HepG2 (cell line): ENCODE measurements at regions not wholly inside any gene's neighbourhood (a gene's known extent, or its start where the extent isn't known, plus 50 kb on each side); places are given as distances from the start of the nearest gene placed in this dataset.

Experiments
- ATAC-seq: fragments of 200-7000 bp; cut with Tn5 transposase; 3 replicates; pipeline ENCODE4 v1.9.1; 2020; ENCODE audit warnings: mild to moderate bottlenecking, moderate library complexity
- BruUV-seq: library from RNA; stranded (reverse); fragments of 400-500 nt; replicated peaks from 2 replicates; lab custom pipeline; 2021; lab: Mats Ljungman, UMichigan
- CTCF ChIA-PET: fragments of 300-600 bp; formaldehyde crosslinking; extraction: SDS; loops from one replicate; lab custom pipeline; 2021; ENCODE audit warnings: low total read pairs, inconsistent platforms, low intra/inter-chr PET ratio; lab: Yijun Ruan, JAX
- POLR2A ChIA-PET: fragments of 350-600 bp; sonication (Branson Sonifier 250); formaldehyde crosslinking; loops from one replicate; lab custom pipeline; 2020; ENCODE audit warnings: antibody characterized with exemption, inconsistent platforms; lab: Yijun Ruan, JAX
- DNase-seq: peaks from one replicate; pipeline ENCODE4 v3.0.0-alpha.2; 2015; ENCODE audit warnings: low spot score
- FAIRE-seq: peaks from 3 replicates; lab custom pipeline; 2011; peaks lifted over from hg19 to GRCh38; lab: Jason Lieb, UNC
- H2AFZ ChIP-seq: one replicate; pipeline ENCODE4 v1.6.1; 2011; ENCODE audit warnings: low read length, inconsistent platforms
- H3K27ac ChIP-seq: fragments of 300-600 bp; 3 replicates; pipeline ENCODE4 v1.8.0; 2011; ENCODE audit warnings: mixed run types, mild to moderate bottlenecking, mixed read lengths, low read length, inconsistent platforms; ENCODE audit not compliant: insufficient read depth; ENCODE audit errors: extremely low read length
- H3K27me3 ChIP-seq, 2 experiments: fragments of 200-600 bp in 1 of 2; 2 replicates in 1 of 2; 3 replicates in 1 of 2; pipeline versions ENCODE4 v1.6.0 to v1.8.0; 2011; ENCODE audit warnings: low read length in 2 of 2, mild to moderate bottlenecking in 2 of 2, moderate library complexity in 2 of 2, inconsistent platforms in 1 of 2; ENCODE audit not compliant: insufficient read depth in 2 of 2, control insufficient read depth in 1 of 2
- H3K36me3 ChIP-seq, 2 experiments: fragments of 200-600 bp in 1 of 2; replicated peaks in 1 of 2; 2 replicates in 1 of 2; 3 replicates in 1 of 2; pipeline versions ENCODE4 v1.5.1 to v1.8.0; 2011; ENCODE audit warnings: low read length in 2 of 2, inconsistent platforms in 1 of 2; ENCODE audit not compliant: insufficient read depth in 2 of 2, control insufficient read depth in 1 of 2
- H3K4me1 ChIP-seq: 2 replicates; pipeline ENCODE4 v1.5.1; 2012; ENCODE audit warnings: low read length, inconsistent platforms; ENCODE audit not compliant: insufficient read depth
- H3K4me2 ChIP-seq: 2 replicates; pipeline ENCODE4 v1.6.0; 2011; ENCODE audit warnings: low read depth, low read length, inconsistent platforms
- H3K4me3 ChIP-seq, 3 experiments: fragments of 200-600 bp in 1 of 3; sonication (generic), shearing (Covaris generic) in 1 of 3; replicated peaks in 1 of 3; 2 replicates each; pipeline ENCODE4 v1.5.1; 2011 to 2016; ENCODE audit warnings: low read length in 3 of 3, inconsistent platforms in 2 of 3, low read depth in 2 of 3, mild to moderate bottlenecking in 2 of 3, control low read depth in 1 of 3, mixed read lengths in 1 of 3; ENCODE audit not compliant: insufficient read depth in 1 of 3
- H3K79me2 ChIP-seq: one replicate; pipeline ENCODE4 v1.6.1; 2011; ENCODE audit warnings: low read length, inconsistent platforms; ENCODE audit not compliant: insufficient read depth
- H3K9ac ChIP-seq: 2 replicates; pipeline ENCODE4 v1.6.0; 2011; ENCODE audit warnings: mild to moderate bottlenecking, low read depth, low read length, inconsistent platforms; ENCODE audit not compliant: insufficient read depth
- H3K9me3 ChIP-seq: 2 replicates; pipeline ENCODE4 v1.5.1; 2012; ENCODE audit warnings: mild to moderate bottlenecking, low read length
- H4K20me1 ChIP-seq: 2 replicates; pipeline ENCODE4 v1.6.0; 2011; ENCODE audit warnings: inconsistent platforms, mild to moderate bottlenecking, low read length, moderate library complexity; ENCODE audit not compliant: insufficient read depth
- NFRKB ChIP-seq: fragments of 450-650 bp; IDR thresholded peaks from 2 replicates; pipeline ENCODE4 v1.6.1; 2017
- STAG1 ChIP-seq: sonication (generic); formaldehyde crosslinking; IDR thresholded peaks from 2 replicates; pipeline ENCODE4 v1.4.0; 2020; ENCODE audit warnings: missing genetic modification reagents
- WGBS: methylation state at CpG from one replicate; pipeline ENCODE4 v1.1.6; 2017; ENCODE audit warnings: low lambda C conversion rate; 5-methylcytosine and 5-hydroxymethylcytosine counted together
- in situ Hi-C: cut with HindIII; loops from 2 replicates; pipeline ENCODE4 v1.10.0; 2017; ENCODE audit warnings: low pct_unique_long_range_greater_than_20kb; ENCODE audit not compliant: extremely low pct_ligation_motif_present
- intact Hi-C: fragments of 100-400 bp; cut with micrococcal nuclease; formaldehyde crosslinking; loops from one replicate; pipeline ENCODE4 v1.10.0; 2022; ENCODE audit not compliant: unreplicated experiment
- TF ChIP-seq, protein P1 (sequence below): sonication (generic); formaldehyde crosslinking; IDR thresholded peaks from 2 replicates; pipeline ENCODE4 v1.5.0; 2020; ENCODE audit warnings: mild to moderate bottlenecking, missing genetic modification reagents, moderate library complexity
- TF ChIP-seq, protein P2 (sequence below), 2 experiments: fragments of 450-650 bp in 1 of 2; sonication (generic) in 1 of 2; formaldehyde crosslinking in 1 of 2; IDR thresholded peaks; 2 replicates each; pipeline versions ENCODE4 v1.6.1 to v1.8.0; 2016 to 2022; ENCODE audit warnings: antibody characterized with exemption in 1 of 2, mild to moderate bottlenecking in 1 of 2, missing genetic modification reagents in 1 of 2

DNA sequence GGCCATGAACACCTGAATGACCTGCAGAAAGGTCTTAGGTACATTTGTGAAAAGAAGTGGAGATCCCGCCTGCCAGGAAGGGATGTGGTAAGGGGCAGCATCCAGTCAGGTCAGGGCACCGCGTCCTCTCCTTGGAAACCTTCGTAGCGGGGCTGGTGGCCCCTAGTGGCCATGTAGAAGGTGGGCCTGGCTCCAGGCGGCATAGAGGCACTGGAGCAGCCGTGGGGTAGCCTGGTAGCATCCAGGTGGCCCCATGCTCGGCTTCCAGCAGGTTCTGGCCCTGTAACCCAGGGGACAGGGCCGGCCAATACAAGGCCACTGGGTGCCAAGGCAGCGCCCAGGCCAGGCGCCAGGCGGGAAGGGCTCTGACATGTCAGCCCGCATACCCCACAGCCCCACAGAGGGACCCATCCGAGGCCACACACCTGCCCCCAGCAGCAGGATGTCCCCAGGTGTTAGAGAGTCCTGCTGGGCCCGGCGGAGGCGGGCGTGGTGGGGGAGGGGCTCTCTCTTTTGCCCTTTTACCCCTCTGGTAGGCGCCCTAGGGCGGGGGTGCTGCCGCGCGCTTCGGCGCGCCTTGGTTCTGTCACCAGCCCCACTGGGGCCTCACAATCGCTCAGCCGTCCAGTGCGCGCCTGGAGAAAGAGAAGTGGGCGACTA lies 58.3 kb upstream of the SPATA31E1 start:
- Histone ChIP-seq H4K20me1 (no peaks in the 10 kb centered on the region), H3K4me3 (no peak overlapping the region), H3K79me2 (no peaks in the 10 kb centered on the region), H3K27ac (no peak overlapping the region), H3K27me3 (peaks cover 0 to 6% of the 10 kb centered on the region in 2 experiments; a peak in 1 of 5 replicates), H3K9ac (no peak overlapping the region), H3K4me1 (no peaks in the 10 kb centered on the region), H3K36me3 (no peaks in the 10 kb centered on the region), H2AFZ (no peak overlapping the region), H3K4me2 (no peak overlapping the region), H3K9me3 (no peaks in the 10 kb centered on the region)
- ATAC-seq (peak; percentile 90), DNase-seq (no peak), FAIRE-seq (no peak)
- ChIA-PET CTCF (no interaction called here), POLR2A (no interaction called here)
- intact Hi-C loops (no loop called here), in situ Hi-C loops (no loop called here)
- TF ChIP-seq NFRKB (no peak), STAG1 (peak; percentile 48)
- TF ChIP-seq, protein P1, sequence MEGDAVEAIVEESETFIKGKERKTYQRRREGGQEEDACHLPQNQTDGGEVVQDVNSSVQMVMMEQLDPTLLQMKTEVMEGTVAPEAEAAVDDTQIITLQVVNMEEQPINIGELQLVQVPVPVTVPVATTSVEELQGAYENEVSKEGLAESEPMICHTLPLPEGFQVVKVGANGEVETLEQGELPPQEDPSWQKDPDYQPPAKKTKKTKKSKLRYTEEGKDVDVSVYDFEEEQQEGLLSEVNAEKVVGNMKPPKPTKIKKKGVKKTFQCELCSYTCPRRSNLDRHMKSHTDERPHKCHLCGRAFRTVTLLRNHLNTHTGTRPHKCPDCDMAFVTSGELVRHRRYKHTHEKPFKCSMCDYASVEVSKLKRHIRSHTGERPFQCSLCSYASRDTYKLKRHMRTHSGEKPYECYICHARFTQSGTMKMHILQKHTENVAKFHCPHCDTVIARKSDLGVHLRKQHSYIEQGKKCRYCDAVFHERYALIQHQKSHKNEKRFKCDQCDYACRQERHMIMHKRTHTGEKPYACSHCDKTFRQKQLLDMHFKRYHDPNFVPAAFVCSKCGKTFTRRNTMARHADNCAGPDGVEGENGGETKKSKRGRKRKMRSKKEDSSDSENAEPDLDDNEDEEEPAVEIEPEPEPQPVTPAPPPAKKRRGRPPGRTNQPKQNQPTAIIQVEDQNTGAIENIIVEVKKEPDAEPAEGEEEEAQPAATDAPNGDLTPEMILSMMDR, result peak; percentile 38; the same call in 1 of the 2 replicates
- 54% methylated on average over 7 of the region's 31 CpGs for WGBS
- BruUV-seq, result no TSS peak

DNA sequence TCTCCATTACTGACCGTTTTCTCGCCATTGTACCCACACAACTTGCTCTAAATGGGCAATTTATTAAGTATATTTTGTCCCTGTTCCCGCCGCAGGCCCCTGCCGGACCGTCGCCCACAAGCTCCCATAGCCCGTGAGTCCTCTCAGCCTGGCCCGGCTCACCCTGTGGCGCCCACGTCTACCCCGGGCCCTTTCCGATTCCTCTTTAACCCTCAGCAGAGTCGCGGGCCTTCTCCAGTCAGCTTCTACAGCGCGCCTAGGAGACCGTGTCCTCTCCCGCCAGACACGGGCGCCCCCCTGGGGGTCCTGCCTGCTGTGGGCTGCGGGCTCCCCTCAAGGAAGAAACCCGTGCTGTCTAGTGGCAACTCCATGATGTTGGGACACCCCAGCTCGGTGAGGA lies 57.8 kb upstream of the SPATA31E1 start:
- FAIRE-seq (no peak), ATAC-seq (no peak), DNase-seq (no peak)
- 56% methylated on average over 18 of the region's 24 CpGs for WGBS
- H3K9me3 ChIP-seq, result no peaks in the 10 kb centered on the region
- H3K27ac ChIP-seq, result no peak overlapping the region
- H3K4me1 ChIP-seq, result no peaks in the 10 kb centered on the region
- intact Hi-C loops, result no loop called here
- peaks cover 0 to 6% of the 10 kb centered on the region in 2 experiments; a peak in 1 of 5 replicates for H3K27me3 ChIP-seq
- in situ Hi-C loops, result no loop called here
- H4K20me1 ChIP-seq, result no peaks in the 10 kb centered on the region
- H3K4me2 ChIP-seq, result no peak overlapping the region
- ChIA-PET POLR2A (no interaction called here), CTCF (no interaction called here)
- H3K9ac ChIP-seq, result no peak overlapping the region
- no peak overlapping the region for H2AFZ ChIP-seq
- no peak overlapping the region for H3K4me3 ChIP-seq
- H3K36me3 ChIP-seq, result no peaks in the 10 kb centered on the region
- no peaks in the 10 kb centered on the region for H3K79me2 ChIP-seq
- BruUV-seq, result no TSS peak
- TF ChIP-seq, protein P2, sequence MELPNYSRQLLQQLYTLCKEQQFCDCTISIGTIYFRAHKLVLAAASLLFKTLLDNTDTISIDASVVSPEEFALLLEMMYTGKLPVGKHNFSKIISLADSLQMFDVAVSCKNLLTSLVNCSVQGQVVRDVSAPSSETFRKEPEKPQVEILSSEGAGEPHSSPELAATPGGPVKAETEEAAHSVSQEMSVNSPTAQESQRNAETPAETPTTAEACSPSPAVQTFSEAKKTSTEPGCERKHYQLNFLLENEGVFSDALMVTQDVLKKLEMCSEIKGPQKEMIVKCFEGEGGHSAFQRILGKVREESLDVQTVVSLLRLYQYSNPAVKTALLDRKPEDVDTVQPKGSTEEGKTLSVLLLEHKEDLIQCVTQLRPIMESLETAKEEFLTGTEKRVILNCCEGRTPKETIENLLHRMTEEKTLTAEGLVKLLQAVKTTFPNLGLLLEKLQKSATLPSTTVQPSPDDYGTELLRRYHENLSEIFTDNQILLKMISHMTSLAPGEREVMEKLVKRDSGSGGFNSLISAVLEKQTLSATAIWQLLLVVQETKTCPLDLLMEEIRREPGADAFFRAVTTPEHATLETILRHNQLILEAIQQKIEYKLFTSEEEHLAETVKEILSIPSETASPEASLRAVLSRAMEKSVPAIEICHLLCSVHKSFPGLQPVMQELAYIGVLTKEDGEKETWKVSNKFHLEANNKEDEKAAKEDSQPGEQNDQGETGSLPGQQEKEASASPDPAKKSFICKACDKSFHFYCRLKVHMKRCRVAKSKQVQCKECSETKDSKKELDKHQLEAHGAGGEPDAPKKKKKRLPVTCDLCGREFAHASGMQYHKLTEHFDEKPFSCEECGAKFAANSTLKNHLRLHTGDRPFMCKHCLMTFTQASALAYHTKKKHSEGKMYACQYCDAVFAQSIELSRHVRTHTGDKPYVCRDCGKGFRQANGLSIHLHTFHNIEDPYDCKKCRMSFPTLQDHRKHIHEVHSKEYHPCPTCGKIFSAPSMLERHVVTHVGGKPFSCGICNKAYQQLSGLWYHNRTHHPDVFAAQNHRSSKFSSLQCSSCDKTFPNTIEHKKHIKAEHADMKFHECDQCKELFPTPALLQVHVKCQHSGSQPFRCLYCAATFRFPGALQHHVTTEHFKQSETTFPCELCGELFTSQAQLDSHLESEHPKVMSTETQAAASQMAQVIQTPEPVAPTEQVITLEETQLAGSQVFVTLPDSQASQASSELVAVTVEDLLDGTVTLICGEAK (IDR thresholded peaks at IDR 0.05), result no peak
- TF ChIP-seq, protein P2 (CRISPR knock-in tag; IDR thresholded peaks at IDR 0.05), result no peak
